Esophagus squamous epithelium (tissue), 5 donors: ENCODE measurements at regions not wholly inside any gene's neighbourhood (a gene's known extent, or its start where the extent isn't known, plus 50 kb on each side); places are given as distances from the start of the nearest gene placed in this dataset.

Experiments
- DNase-seq: peaks from one replicate; lab custom pipeline; 2025; lab: John Stamatoyannopoulos, UW
- H3K27ac ChIP-seq, 4 donors: fragments of 200-600 bp; sonication (generic); one replicate each; pipeline ENCODE4 v1.5.1; 2016 to 2019; ENCODE audit warnings: mild to moderate bottlenecking in 1 of 4
- H3K27me3 ChIP-seq, 4 donors: fragments of 200-600 bp; sonication (generic); 1 replicate in 3 of 4; 2 replicates in 1 of 4; pipeline versions ENCODE4 v1.5.1 to v1.6.0; 2017 to 2021; ENCODE audit warnings: antibody characterized with exemption in 1 of 4
- H3K36me3 ChIP-seq, 3 donors: fragments of 200-600 bp; sonication (generic); one replicate each; pipeline ENCODE4 v1.5.1; 2016 to 2019
- H3K4me1 ChIP-seq, 3 donors: fragments of 200-600 bp; sonication (generic); one replicate each; pipeline ENCODE4 v1.5.1; 2017 to 2019
- H3K4me3 ChIP-seq, 4 donors: fragments of 200-600 bp; sonication (generic); 1 replicate in 3 of 4; 2 replicates in 1 of 4; pipeline ENCODE4 v1.5.1; 2016 to 2019; ENCODE audit warnings: mild to moderate bottlenecking in 2 of 4, moderate library complexity in 1 of 4
- H3K9me3 ChIP-seq, 3 donors: fragments of 200-600 bp; sonication (generic); one replicate each; pipeline ENCODE4 v1.5.1; 2016 to 2019
- CTCF ChIP-seq, 6 experiments: fragments of 450-650 bp in 4 of 6; fragments of 200-600 bp in 2 of 6; sonication (generic) in 2 of 6; IDR thresholded peaks; one replicate each; pipeline ENCODE4 v1.5.1; 2016 to 2019; ENCODE audit warnings: antibody characterized with exemption in 6 of 6, mild to moderate bottlenecking in 4 of 6, moderate library complexity in 4 of 6
- POLR2A ChIP-seq, 4 donors: fragments of 450-650 bp; IDR thresholded peaks; one replicate each; pipeline ENCODE4 v1.6.1; 2017; ENCODE audit warnings: antibody characterized with exemption in 4 of 4, mild to moderate bottlenecking in 4 of 4, moderate library complexity in 3 of 4
- WGBS, 2 donors: methylation state at CpG; one replicate each; pipeline ENCODE4 v1.1.5; 2018; 5-methylcytosine and 5-hydroxymethylcytosine counted together
- intact Hi-C: fragments of 100-400 bp; cut with DNase I; formaldehyde crosslinking; loops from one replicate; pipeline ENCODE4 v1.15.0; 2022
- donor health status: DM: yes; HTN: yes; CAD: no.

- DNase-seq: no peak
- intact Hi-C loops: no loop called here
- no peak overlapping the region for H3K27ac ChIP-seq
- no peaks in the 10 kb centered on the region for H3K9me3 ChIP-seq
- no peak overlapping the region for H3K4me3 ChIP-seq
- no peaks in the 10 kb centered on the region for H3K4me1 ChIP-seq
- no peak for TF ChIP-seq POLR2A (IDR thresholded peaks at IDR 0.05)
- TF ChIP-seq CTCF (IDR thresholded peaks at IDR 0.05): no peak
- H3K36me3 ChIP-seq: no peaks in the 10 kb centered on the region
- H3K27me3 ChIP-seq: no peaks in the 10 kb centered on the region
Observed at GRCh38 chr3:84096188-84096587, 862.6 kb upstream of the CADM2 start.

GRCh38 chr3:84100861-84101260, 857.9 kb upstream of the CADM2 start:
- 46 to 60% methylated on average over 2 of the region's 2 CpGs for WGBS, 2 donors
- TF ChIP-seq CTCF (IDR thresholded peaks at IDR 0.05): no peak
- no peak for TF ChIP-seq POLR2A (IDR thresholded peaks at IDR 0.05)

GRCh38 chr3:84108442-84108971, 850.3 kb upstream of the CADM2 start:
- WGBS, 2 donors: 13 to 23% methylated on average over 4 of the region's 4 CpGs
- TF ChIP-seq CTCF (IDR thresholded peaks at IDR 0.05) (no peak), POLR2A (IDR thresholded peaks at IDR 0.05) (no peak)
- intact Hi-C loops: no loop called here
- peaks cover 0 to 17% (median 0%) of the 10 kb centered on the region in 3 donors for H3K4me1 ChIP-seq
- no peak overlapping the region for H3K4me3 ChIP-seq
- H3K9me3 ChIP-seq: no peaks in the 10 kb centered on the region
- H3K27ac ChIP-seq: peak overlapping the region in 2 of 4 donors; percentile 21 to 40
- no peaks in the 10 kb centered on the region for H3K27me3 ChIP-seq
- DNase-seq: no peak
- H3K36me3 ChIP-seq: no peaks in the 10 kb centered on the region

More at GRCh38 chr3:84100861-84101260, 857.9 kb upstream of the CADM2 start:
- Histone ChIP-seq H3K36me3 (no peaks in the 10 kb centered on the region), H3K4me3 (no peak overlapping the region), H3K27me3 (no peaks in the 10 kb centered on the region), H3K4me1 (peaks cover 0 to 2% (median 0%) of the 10 kb centered on the region in 3 donors), H3K9me3 (no peaks in the 10 kb centered on the region), H3K27ac (no peak overlapping the region)
- DNase-seq: no peak
- intact Hi-C loops: no loop called here

GRCh38 chr3:84109911-84110310, 848.9 kb upstream of the CADM2 start:
- H3K36me3 ChIP-seq: no peaks in the 10 kb centered on the region
- H3K27me3 ChIP-seq: no peaks in the 10 kb centered on the region
- no peak overlapping the region for H3K27ac ChIP-seq
- peaks cover 0 to 17% (median 0%) of the 10 kb centered on the region in 3 donors for H3K4me1 ChIP-seq
- TF ChIP-seq POLR2A (IDR thresholded peaks at IDR 0.05) (no peak), CTCF (IDR thresholded peaks at IDR 0.05) (no peak)
- DNase-seq: no peak
- intact Hi-C loops: no loop called here
- H3K4me3 ChIP-seq: no peak overlapping the region
- H3K9me3 ChIP-seq: no peaks in the 10 kb centered on the region

GRCh38 chr3:84110787-84111186, 848.0 kb upstream of the CADM2 start:
- Histone ChIP-seq H3K4me3 (no peak overlapping the region), H3K4me1 (peaks cover 0 to 16% (median 0%) of the 10 kb centered on the region in 3 donors), H3K27ac (no peak overlapping the region), H3K9me3 (peaks cover 0 to 4% (median 0%) of the 10 kb centered on the region in 3 donors), H3K27me3 (no peaks in the 10 kb centered on the region), H3K36me3 (no peaks in the 10 kb centered on the region)
- intact Hi-C loops: no loop called here
- no peak for TF ChIP-seq POLR2A (IDR thresholded peaks at IDR 0.05)
- no peak for TF ChIP-seq CTCF (IDR thresholded peaks at IDR 0.05)
- no peak for DNase-seq
